ENCODE measurements at regions not wholly inside any gene's neighbourhood (a gene's known extent, or its start where the extent isn't known, plus 50 kb on each side); places are given as distances from the start of the nearest gene placed in this dataset.

DNA sequence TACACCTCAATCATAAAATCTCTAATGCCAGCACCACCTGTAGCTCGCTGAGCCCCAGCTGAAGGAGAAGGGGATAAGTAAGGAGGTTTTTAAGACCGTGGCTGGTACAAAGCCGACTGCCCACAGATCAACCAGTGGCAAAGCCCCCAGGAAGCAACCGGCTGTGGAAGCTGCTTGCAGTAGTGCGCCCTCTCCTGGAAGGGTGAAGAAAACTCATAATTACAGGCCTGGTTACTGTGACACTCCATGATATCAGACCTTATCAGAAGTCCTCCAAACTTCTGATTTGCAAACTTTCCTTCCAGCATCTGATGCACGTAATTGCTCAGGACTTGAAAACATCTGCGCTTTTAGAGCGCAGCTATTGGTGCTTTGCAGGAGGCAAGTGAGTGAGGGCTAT, 63.1 kb upstream of the MCTP2 start:
- no peak for ATAC-seq
- TF ChIP-seq PPARA (CRISPR knock-in tag; IDR thresholded peaks at IDR 0.05; ENCODE audit: borderline replicate concordance) (no peak), SNAI2 (CRISPR knock-in tag; IDR thresholded peaks at IDR 0.05) (no peak), ISL1 (CRISPR knock-in tag; IDR thresholded peaks at IDR 0.05) (no peak), BACH2 (CRISPR knock-in tag; IDR thresholded peaks at IDR 0.05; ENCODE audit: borderline replicate concordance) (no peak), CSRNP3 (CRISPR knock-in tag; IDR thresholded peaks at IDR 0.05) (no peak), TOX (CRISPR knock-in tag; IDR thresholded peaks at IDR 0.05; ENCODE audit: borderline replicate concordance) (no peak), TCF4 (CRISPR knock-in tag; IDR thresholded peaks at IDR 0.05; ENCODE audit: borderline replicate concordance) (no peak)
- TF ChIP-seq, protein P1, sequence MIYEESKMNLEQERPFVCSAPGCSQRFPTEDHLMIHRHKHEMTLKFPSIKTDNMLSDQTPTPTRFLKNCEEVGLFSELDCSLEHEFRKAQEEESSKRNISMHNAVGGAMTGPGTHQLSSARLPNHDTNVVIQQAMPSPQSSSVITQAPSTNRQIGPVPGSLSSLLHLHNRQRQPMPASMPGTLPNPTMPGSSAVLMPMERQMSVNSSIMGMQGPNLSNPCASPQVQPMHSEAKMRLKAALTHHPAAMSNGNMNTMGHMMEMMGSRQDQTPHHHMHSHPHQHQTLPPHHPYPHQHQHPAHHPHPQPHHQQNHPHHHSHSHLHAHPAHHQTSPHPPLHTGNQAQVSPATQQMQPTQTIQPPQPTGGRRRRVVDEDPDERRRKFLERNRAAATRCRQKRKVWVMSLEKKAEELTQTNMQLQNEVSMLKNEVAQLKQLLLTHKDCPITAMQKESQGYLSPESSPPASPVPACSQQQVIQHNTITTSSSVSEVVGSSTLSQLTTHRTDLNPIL (CRISPR knock-in tag; IDR thresholded peaks at IDR 0.05; ENCODE audit: low read depth): no peak
- TF ChIP-seq, protein P2, sequence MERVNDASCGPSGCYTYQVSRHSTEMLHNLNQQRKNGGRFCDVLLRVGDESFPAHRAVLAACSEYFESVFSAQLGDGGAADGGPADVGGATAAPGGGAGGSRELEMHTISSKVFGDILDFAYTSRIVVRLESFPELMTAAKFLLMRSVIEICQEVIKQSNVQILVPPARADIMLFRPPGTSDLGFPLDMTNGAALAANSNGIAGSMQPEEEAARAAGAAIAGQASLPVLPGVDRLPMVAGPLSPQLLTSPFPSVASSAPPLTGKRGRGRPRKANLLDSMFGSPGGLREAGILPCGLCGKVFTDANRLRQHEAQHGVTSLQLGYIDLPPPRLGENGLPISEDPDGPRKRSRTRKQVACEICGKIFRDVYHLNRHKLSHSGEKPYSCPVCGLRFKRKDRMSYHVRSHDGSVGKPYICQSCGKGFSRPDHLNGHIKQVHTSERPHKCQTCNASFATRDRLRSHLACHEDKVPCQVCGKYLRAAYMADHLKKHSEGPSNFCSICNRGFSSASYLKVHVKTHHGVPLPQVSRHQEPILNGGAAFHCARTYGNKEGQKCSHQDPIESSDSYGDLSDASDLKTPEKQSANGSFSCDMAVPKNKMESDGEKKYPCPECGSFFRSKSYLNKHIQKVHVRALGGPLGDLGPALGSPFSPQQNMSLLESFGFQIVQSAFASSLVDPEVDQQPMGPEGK (CRISPR knock-in tag; IDR thresholded peaks at IDR 0.05; ENCODE audit: borderline replicate concordance): no peak

DNA sequence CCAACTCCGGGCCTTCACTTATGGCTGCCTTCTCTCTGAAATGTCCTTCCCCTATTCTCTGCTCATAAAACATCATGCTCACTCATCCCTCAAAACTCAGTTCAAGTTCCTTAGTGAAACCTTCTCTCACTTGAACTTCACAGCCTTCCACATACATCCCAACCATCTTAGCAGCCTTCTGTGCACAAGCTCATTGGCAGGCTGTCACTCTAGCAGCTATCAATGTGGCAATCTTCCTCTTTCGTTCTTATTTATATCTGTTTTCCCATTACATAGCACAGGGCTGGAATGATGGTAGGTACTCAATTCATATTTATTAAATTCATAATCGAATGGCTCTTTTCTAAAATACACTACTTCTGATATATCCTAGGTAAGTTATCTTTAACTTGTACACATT, 66.4 kb upstream of the MCTP2 start:
- TF ChIP-seq, protein P1 (CRISPR knock-in tag; IDR thresholded peaks at IDR 0.05; ENCODE audit: low read depth): no peak
- TF ChIP-seq ZFP30 (CRISPR knock-in tag; IDR thresholded peaks at IDR 0.05) (no peak), POU6F1 (CRISPR knock-in tag; IDR thresholded peaks at IDR 0.05; ENCODE audit: borderline replicate concordance, low read depth) (no peak), TOX (CRISPR knock-in tag; IDR thresholded peaks at IDR 0.05; ENCODE audit: borderline replicate concordance) (no peak), RARB (CRISPR knock-in tag; IDR thresholded peaks at IDR 0.05) (no peak), ZNF70 (CRISPR knock-in tag; IDR thresholded peaks at IDR 0.05) (no peak), TSHZ2 (CRISPR knock-in tag; IDR thresholded peaks at IDR 0.05) (no peak), ARNTL (CRISPR knock-in tag; IDR thresholded peaks at IDR 0.05; ENCODE audit: borderline replicate concordance, low read depth) (no peak), ZC3H10 (CRISPR knock-in tag; IDR thresholded peaks at IDR 0.05) (no peak), TCF4 (CRISPR knock-in tag; IDR thresholded peaks at IDR 0.05; ENCODE audit: borderline replicate concordance) (no peak), GLIS3 (CRISPR knock-in tag; IDR thresholded peaks at IDR 0.05) (no peak), ESRRG (CRISPR knock-in tag; IDR thresholded peaks at IDR 0.05) (no peak), BACH2 (CRISPR knock-in tag; IDR thresholded peaks at IDR 0.05; ENCODE audit: borderline replicate concordance) (no peak), ZNF565 (CRISPR knock-in tag; conservative IDR thresholded peaks at IDR 0.05; ENCODE audit: low read depth) (no peak)
- TF ChIP-seq, protein P2 (CRISPR knock-in tag; IDR thresholded peaks at IDR 0.05; ENCODE audit: borderline replicate concordance): no peak
- no peak for ATAC-seq
